ENCODE measurements at regions not wholly inside any gene's neighbourhood (a gene's known extent, or its start where the extent isn't known, plus 50 kb on each side); places are given as distances from the start of the nearest gene placed in this dataset.

DNA sequence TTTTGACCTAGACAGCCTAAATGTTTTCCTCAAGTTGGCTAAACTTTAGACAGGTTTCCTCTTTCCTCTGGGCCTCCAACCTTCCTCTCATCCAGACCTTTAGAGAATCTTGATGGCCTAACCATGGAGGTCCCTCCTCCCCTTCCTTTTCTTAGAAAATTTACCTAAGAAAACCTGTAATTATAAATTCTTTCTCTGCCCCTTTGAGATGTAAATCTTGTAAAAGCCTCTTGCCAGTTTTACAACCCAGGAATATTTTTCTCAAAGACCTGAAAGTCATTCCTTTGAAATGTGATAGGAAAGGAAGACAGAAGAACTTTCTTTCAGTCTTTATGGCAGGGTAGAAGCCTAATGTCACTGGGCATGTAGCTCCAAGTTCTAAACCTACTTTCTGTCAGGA, 1752.6 kb upstream of the C9orf72 start:
- ChIA-PET POLR2A (no interaction called here), CTCF (no interaction called here)
- Histone ChIP-seq H3K36me3 (ENCODE audit: control insufficient read depth in 2 of 2, insufficient read depth in 1 of 2, low read length in 2 of 2) (no peaks in the 10 kb centered on the region), H3K27ac (ENCODE audit: extremely low read depth, low read depth, low read length) (no peak overlapping the region), H3K9me3 (ENCODE audit: control insufficient read depth, insufficient read depth, low read depth, low read length) (no peaks in the 10 kb centered on the region), H3K4me1 (ENCODE audit: control insufficient read depth, insufficient read depth, low read length) (no peaks in the 10 kb centered on the region), H3K4me3 (ENCODE audit: low read depth, low read length) (no peak overlapping the region)
- no peak for TF ChIP-seq ZBTB7A (tag by site-specific recombination; IDR thresholded peaks at IDR 0.05; ENCODE audit: low read depth)
- no peak for TF ChIP-seq ZNF692 (tag by site-specific recombination; IDR thresholded peaks at IDR 0.05)
- TF ChIP-seq BCL11A (tag by site-specific recombination; IDR thresholded peaks at IDR 0.05; ENCODE audit: low read depth): no peak

- H3K36me3 ChIP-seq (ENCODE audit: control insufficient read depth in 2 of 2, insufficient read depth in 1 of 2, low read length in 2 of 2): no peaks in the 10 kb centered on the region
- no peaks in the 10 kb centered on the region for H3K9me3 ChIP-seq (ENCODE audit: control insufficient read depth, insufficient read depth, low read depth, low read length)
- H3K4me1 ChIP-seq (ENCODE audit: control insufficient read depth, insufficient read depth, low read length): no peaks in the 10 kb centered on the region
- TF ChIP-seq, protein P1, sequence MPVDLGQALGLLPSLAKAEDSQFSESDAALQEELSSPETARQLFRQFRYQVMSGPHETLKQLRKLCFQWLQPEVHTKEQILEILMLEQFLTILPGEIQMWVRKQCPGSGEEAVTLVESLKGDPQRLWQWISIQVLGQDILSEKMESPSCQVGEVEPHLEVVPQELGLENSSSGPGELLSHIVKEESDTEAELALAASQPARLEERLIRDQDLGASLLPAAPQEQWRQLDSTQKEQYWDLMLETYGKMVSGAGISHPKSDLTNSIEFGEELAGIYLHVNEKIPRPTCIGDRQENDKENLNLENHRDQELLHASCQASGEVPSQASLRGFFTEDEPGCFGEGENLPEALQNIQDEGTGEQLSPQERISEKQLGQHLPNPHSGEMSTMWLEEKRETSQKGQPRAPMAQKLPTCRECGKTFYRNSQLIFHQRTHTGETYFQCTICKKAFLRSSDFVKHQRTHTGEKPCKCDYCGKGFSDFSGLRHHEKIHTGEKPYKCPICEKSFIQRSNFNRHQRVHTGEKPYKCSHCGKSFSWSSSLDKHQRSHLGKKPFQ (tag by site-specific recombination; IDR thresholded peaks at IDR 0.05): no peak
- TF ChIP-seq ZNF112 (tag by site-specific recombination; IDR thresholded peaks at IDR 0.05) (no peak), ZNF558 (tag by site-specific recombination; IDR thresholded peaks at IDR 0.05) (no peak), ZNF707 (tag by site-specific recombination; IDR thresholded peaks at IDR 0.05) (no peak), GFI1B (tag by site-specific recombination; IDR thresholded peaks at IDR 0.05) (no peak), SCRT1 (tag by site-specific recombination; IDR thresholded peaks at IDR 0.05; ENCODE audit: borderline replicate concordance) (no peak), ZNF473 (tag by site-specific recombination; IDR thresholded peaks at IDR 0.05) (no peak), PRDM1 (tag by site-specific recombination; IDR thresholded peaks at IDR 0.05) (no peak), ZNF549 (tag by site-specific recombination; IDR thresholded peaks at IDR 0.05) (no peak), ZNF146 (tag by site-specific recombination; IDR thresholded peaks at IDR 0.05) (no peak), ZIC2 (tag by site-specific recombination; IDR thresholded peaks at IDR 0.05) (no peak), TRIM28 (IDR thresholded peaks at IDR 0.05; ENCODE audit: borderline replicate concordance, low read length) (no peak), ZBTB20 (tag by site-specific recombination; IDR thresholded peaks at IDR 0.05) (no peak), HOXA7 (CRISPR knock-in tag; IDR thresholded peaks at IDR 0.05; ENCODE audit: borderline replicate concordance) (no peak), ZNF155 (tag by site-specific recombination; IDR thresholded peaks at IDR 0.05) (no peak)
- TF ChIP-seq, protein P2, sequence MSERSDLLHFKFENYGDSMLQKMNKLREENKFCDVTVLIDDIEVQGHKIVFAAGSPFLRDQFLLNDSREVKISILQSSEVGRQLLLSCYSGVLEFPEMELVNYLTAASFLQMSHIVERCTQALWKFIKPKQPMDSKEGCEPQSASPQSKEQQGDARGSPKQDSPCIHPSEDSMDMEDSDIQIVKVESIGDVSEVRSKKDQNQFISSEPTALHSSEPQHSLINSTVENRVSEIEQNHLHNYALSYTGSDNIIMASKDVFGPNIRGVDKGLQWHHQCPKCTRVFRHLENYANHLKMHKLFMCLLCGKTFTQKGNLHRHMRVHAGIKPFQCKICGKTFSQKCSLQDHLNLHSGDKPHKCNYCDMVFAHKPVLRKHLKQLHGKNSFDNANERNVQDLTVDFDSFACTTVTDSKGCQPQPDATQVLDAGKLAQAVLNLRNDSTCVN (tag by site-specific recombination; optimal IDR thresholded peaks at IDR 0.05): no peak
- TF ChIP-seq, protein P3, sequence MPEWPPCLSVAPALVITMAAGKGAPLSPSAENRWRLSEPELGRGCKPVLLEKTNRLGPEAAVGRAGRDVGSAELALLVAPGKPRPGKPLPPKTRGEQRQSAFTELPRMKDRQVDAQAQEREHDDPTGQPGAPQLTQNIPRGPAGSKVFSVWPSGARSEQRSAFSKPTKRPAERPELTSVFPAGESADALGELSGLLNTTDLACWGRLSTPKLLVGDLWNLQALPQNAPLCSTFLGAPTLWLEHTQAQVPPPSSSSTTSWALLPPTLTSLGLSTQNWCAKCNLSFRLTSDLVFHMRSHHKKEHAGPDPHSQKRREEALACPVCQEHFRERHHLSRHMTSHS (tag by site-specific recombination; IDR thresholded peaks at IDR 0.05): no peak
- ChIA-PET CTCF (no interaction called here), POLR2A (no interaction called here)
- H3K4me3 ChIP-seq (ENCODE audit: low read depth, low read length): no peak overlapping the region
- no peak overlapping the region for H3K27ac ChIP-seq (ENCODE audit: extremely low read depth, low read depth, low read length)
Observed at GRCh38 chr9:29332789-29333188, 1759.5 kb upstream of the C9orf72 start.

Data from HEK293 (cell line).